ENCODE measurements at regions not wholly inside any gene's neighbourhood (a gene's known extent, or its start where the extent isn't known, plus 50 kb on each side); places are given as distances from the start of the nearest gene placed in this dataset.

- Histone ChIP-seq H2BK15ac (ENCODE audit: low read length) (no peak overlapping the region), H3K23ac (ENCODE audit: insufficient read length) (no peak overlapping the region), H4K20me1 (replicated peaks in 1 of 2; ENCODE audit: control insufficient read depth in 1 of 2, insufficient read depth in 2 of 2, low read length in 2 of 2) (no peaks in the 10 kb centered on the region), H3K9ac (replicated peaks in 1 of 4; ENCODE audit: extremely low read depth in 1 of 4, low read depth in 3 of 4, low read length in 3 of 4) (no peak overlapping the region), H3K79me2 (ENCODE audit: control insufficient read depth in 1 of 2, insufficient read depth in 2 of 2, low read length in 2 of 2) (no peaks in the 10 kb centered on the region), H2BK120ac (replicated peaks; ENCODE audit: low read depth, low read length) (no peak overlapping the region), H2AFZ (ENCODE audit: low read length) (no peak overlapping the region), H3K4me3 (ENCODE audit: extremely low read depth in 1 of 4, insufficient read depth in 2 of 4, low read depth in 3 of 4, low read length in 4 of 4) (no peak overlapping the region), H3K14ac (ENCODE audit: insufficient read length) (no peak overlapping the region), H3K27me3 (replicated peaks in 1 of 4; ENCODE audit: control insufficient read depth in 3 of 4, extremely low read depth in 1 of 4, insufficient read depth in 3 of 4, low read length in 3 of 4) (peaks cover 0 to 2% (median 0%) of the 10 kb centered on the region in 4 experiments; a peak in 1 of 7 replicates), H3K9me3 (ENCODE audit: insufficient read depth in 2 of 2, low read depth in 1 of 2, low read length in 1 of 2) (no peaks in the 10 kb centered on the region), H3K56ac (replicated peaks; ENCODE audit: insufficient read length, low read depth, low read length) (no peak overlapping the region), H3K4me1 (replicated peaks in 1 of 4; ENCODE audit: control insufficient read depth in 3 of 4, insufficient read depth in 4 of 4, low read length in 3 of 4) (no peaks in the 10 kb centered on the region), H4K91ac (replicated peaks; ENCODE audit: insufficient read length, low read length) (no peak overlapping the region), H3K23me2 (ENCODE audit: low read depth, low read length) (no peaks in the 10 kb centered on the region; the same call in 1 of the 2 replicates), H2BK5ac (ENCODE audit: low read depth, low read length) (no peak overlapping the region), H3K4me2 (ENCODE audit: insufficient read depth in 1 of 2, low read depth in 2 of 2, low read length in 2 of 2) (no peak overlapping the region), H3K27ac (ENCODE audit: low read depth, low read length) (no peak overlapping the region), H3K18ac (ENCODE audit: extremely low read depth, low read length) (no peak overlapping the region), H3K36me3 (ENCODE audit: control insufficient read depth in 2 of 4, insufficient read depth in 4 of 4, low read length in 3 of 4) (no peaks in the 10 kb centered on the region), H2BK20ac (ENCODE audit: low read length) (no peak overlapping the region), H4K8ac (ENCODE audit: extremely low read depth, insufficient read depth, low read length) (no peak overlapping the region), H3K79me1 (ENCODE audit: low read depth, low read length) (no peaks in the 10 kb centered on the region), H4K5ac (ENCODE audit: insufficient read length, low read depth, low read length) (no peak overlapping the region), H3K4ac (replicated peaks; ENCODE audit: insufficient read length, low read depth, low read length) (no peak overlapping the region), H2BK12ac (ENCODE audit: low read depth, low read length) (no peak overlapping the region), H2AK5ac (ENCODE audit: low read depth, low read length) (no peak overlapping the region)
- 95% methylated on average over 2 of the region's 2 CpGs; no CpG with 5 or more reads in 1 of the 2 experiments for WGBS, 2 experiments (ENCODE audit: extremely low coverage in 1 of 2, insufficient coverage in 1 of 2, insufficient read length in 1 of 2, insufficient replicate concordance in 2 of 2, low coverage in 1 of 2, low lambda C conversion rate in 2 of 2, missing lambda C conversion rate in 1 of 2)
- no peak for DNase-seq (ENCODE audit: low read depth in 1 of 2, low spot score in 2 of 2)
- CTCF ChIA-PET (ENCODE audit: partially characterized antibody), result interaction anchor here (2.4 kb wide), 1 partner anchor 12 kb away, joined by 9 read pairs; no protein-coding TSS in a partner anchor
- POLR2A ChIA-PET (ENCODE audit: partially characterized antibody), result no interaction called here
- no peak for FAIRE-seq
- TF ChIP-seq RXRA (IDR thresholded peaks at IDR 0.05; ENCODE audit: insufficient read depth, low read depth, low read length) (no peak), SP1 (IDR thresholded peaks at IDR 0.05; ENCODE audit: low read depth, low read length) (no peak)
- TF ChIP-seq, protein P1, sequence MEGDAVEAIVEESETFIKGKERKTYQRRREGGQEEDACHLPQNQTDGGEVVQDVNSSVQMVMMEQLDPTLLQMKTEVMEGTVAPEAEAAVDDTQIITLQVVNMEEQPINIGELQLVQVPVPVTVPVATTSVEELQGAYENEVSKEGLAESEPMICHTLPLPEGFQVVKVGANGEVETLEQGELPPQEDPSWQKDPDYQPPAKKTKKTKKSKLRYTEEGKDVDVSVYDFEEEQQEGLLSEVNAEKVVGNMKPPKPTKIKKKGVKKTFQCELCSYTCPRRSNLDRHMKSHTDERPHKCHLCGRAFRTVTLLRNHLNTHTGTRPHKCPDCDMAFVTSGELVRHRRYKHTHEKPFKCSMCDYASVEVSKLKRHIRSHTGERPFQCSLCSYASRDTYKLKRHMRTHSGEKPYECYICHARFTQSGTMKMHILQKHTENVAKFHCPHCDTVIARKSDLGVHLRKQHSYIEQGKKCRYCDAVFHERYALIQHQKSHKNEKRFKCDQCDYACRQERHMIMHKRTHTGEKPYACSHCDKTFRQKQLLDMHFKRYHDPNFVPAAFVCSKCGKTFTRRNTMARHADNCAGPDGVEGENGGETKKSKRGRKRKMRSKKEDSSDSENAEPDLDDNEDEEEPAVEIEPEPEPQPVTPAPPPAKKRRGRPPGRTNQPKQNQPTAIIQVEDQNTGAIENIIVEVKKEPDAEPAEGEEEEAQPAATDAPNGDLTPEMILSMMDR (IDR thresholded peaks at IDR 0.05; ENCODE audit: control extremely low read depth in 1 of 3, insufficient read depth in 1 of 3, low read depth in 1 of 3, low read length in 3 of 3), result no peak
Measured at GRCh38 chr4:24108567-24108966, 218.7 kb upstream of the PPARGC1A start.
